ENCODE measurements at regions not wholly inside any gene's neighbourhood (a gene's known extent, or its start where the extent isn't known, plus 50 kb on each side); places are given as distances from the start of the nearest gene placed in this dataset.

DNA sequence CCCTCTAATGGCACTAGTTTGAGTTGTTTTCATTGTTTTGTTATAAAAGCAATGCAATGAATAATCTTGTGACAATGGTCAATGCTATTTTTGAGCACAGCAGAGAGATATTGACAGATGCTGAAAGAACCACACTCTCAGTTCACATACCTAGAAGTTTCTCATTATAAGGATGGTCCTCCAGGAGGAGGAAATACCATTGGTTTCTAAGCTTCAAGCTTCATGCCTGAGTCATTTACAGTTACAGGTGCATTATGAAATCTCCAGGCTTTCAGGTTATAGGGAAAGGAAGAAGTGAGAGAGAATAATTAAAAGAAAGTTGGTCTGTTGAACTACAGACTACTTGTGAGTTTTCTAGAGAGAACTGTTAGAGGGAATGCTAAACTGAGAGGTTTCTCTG, 75.3 kb downstream of the PWWP3B start:
- no TSS peak for BruUV-seq (replicated peaks)
- no peak for TF ChIP-seq CTCF (IDR thresholded peaks at IDR 0.05 in 2 of 3, conservative IDR thresholded peaks at IDR 0.05 in 1 of 3; ENCODE audit: borderline replicate concordance in 1 of 3, insufficient read depth in 1 of 3, low read depth in 2 of 3, low read length in 2 of 3)
- TF ChIP-seq SP1 (IDR thresholded peaks at IDR 0.05; ENCODE audit: low read depth) = no peak
- TF ChIP-seq MAX (IDR thresholded peaks at IDR 0.05) = no peak
- TF ChIP-seq EZH2 (IDR thresholded peaks at IDR 0.05) = no peak
- TF ChIP-seq JUND (IDR thresholded peaks at IDR 0.05) = no peak
- no peak for TF ChIP-seq RAD21 (IDR thresholded peaks at IDR 0.05; ENCODE audit: low read depth)
- no peaks in the 10 kb centered on the region for H3K9me3 ChIP-seq (ENCODE audit: control insufficient read depth in 1 of 2, insufficient read depth in 1 of 2, low read depth in 1 of 2, low read length in 2 of 2)
- no peak overlapping the region for H3K4me2 ChIP-seq (ENCODE audit: low read length)
- no peaks in the 10 kb centered on the region for H3K79me2 ChIP-seq (ENCODE audit: insufficient read depth, low read length)
- H2AFZ ChIP-seq (ENCODE audit: low read depth, low read length, poor library complexity, severe bottlenecking) = no peak overlapping the region
- H3K9me2 ChIP-seq (ENCODE audit: insufficient read depth) = no peaks in the 10 kb centered on the region
- intact Hi-C loops (cut with micrococcal nuclease) = no loop called here
- peaks cover 0 to 19% of the 10 kb centered on the region in 2 experiments; a peak in 2 of 4 replicates for H3K4me1 ChIP-seq (ENCODE audit: control insufficient read depth in 1 of 2, insufficient read depth in 2 of 2, low read length in 2 of 2)
- no peaks in the 10 kb centered on the region for H3K36me3 ChIP-seq (ENCODE audit: control insufficient read depth in 1 of 2, insufficient read depth in 2 of 2, low read length in 2 of 2)
- ChIA-PET POLR2A (no interaction called here), CTCF (no interaction called here), RAD21 (ENCODE audit: low non-redundant PET in 1 of 2, low total read pairs in 2 of 2, uncharacterized antibody in 2 of 2, unreplicated experiment in 2 of 2) (no interaction called here)
- no peak overlapping the region for H3K4me3 ChIP-seq (replicated peaks in 1 of 2; ENCODE audit: low read depth in 1 of 2, low read length in 2 of 2)
- H3K9ac ChIP-seq (ENCODE audit: low read length) = no peak overlapping the region
- H4K20me1 ChIP-seq (ENCODE audit: insufficient read depth) = no peaks in the 10 kb centered on the region
- ATAC-seq (no peak), DNase-seq (ENCODE audit: low read depth, low spot score) (no peak)
- no peaks in the 10 kb centered on the region for H3K27me3 ChIP-seq (ENCODE audit: insufficient read depth, low read length)
- H3K27ac ChIP-seq (ENCODE audit: low read depth, low read length) = no peak overlapping the region

DNA sequence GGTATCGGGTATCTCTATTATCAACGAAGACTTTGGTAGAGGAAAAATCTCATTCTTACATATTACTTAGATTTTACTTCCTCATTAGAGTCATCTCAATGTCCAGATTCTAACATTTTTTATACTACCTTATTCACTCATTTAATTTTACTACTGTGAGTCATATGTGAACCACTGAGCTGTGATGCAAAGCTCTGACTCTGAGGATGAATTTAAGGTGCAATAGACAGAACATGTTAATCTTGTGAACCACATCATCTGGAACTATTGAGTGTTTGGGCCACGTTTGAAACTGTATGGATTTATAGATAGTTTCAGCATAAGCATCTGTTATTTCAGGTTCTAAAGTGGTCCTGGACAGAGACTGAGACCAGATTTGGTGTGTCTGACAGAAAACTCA, 78.4 kb downstream of the PWWP3B start:
- ChIA-PET POLR2A (no interaction called here), CTCF (no interaction called here), RAD21 (ENCODE audit: low non-redundant PET in 1 of 2, low total read pairs in 2 of 2, uncharacterized antibody in 2 of 2, unreplicated experiment in 2 of 2) (no interaction called here)
- peak overlapping the region; percentile 17; the same call in 1 of the 2 replicates for H3K9ac ChIP-seq (ENCODE audit: low read length)
- no TSS peak for BruUV-seq (replicated peaks)
- no peaks in the 10 kb centered on the region for H3K9me2 ChIP-seq (ENCODE audit: insufficient read depth)
- H3K4me3 ChIP-seq (replicated peaks in 1 of 2; ENCODE audit: low read depth in 1 of 2, low read length in 2 of 2) = no peak overlapping the region
- H2AFZ ChIP-seq (ENCODE audit: low read depth, low read length, poor library complexity, severe bottlenecking) = peak overlapping the region; percentile 16
- peaks cover 0 to 19% of the 10 kb centered on the region in 2 experiments; a peak in 2 of 4 replicates for H3K4me1 ChIP-seq (ENCODE audit: control insufficient read depth in 1 of 2, insufficient read depth in 2 of 2, low read length in 2 of 2)
- H3K27me3 ChIP-seq (ENCODE audit: insufficient read depth, low read length) = no peaks in the 10 kb centered on the region
- intact Hi-C loops (cut with micrococcal nuclease) = no loop called here
- H3K36me3 ChIP-seq (ENCODE audit: control insufficient read depth in 1 of 2, insufficient read depth in 2 of 2, low read length in 2 of 2) = no peaks in the 10 kb centered on the region
- DNase-seq (ENCODE audit: low read depth, low spot score) (no peak), ATAC-seq (no peak)
- H3K27ac ChIP-seq (ENCODE audit: low read depth, low read length) = no peak overlapping the region
- no peaks in the 10 kb centered on the region for H4K20me1 ChIP-seq (ENCODE audit: insufficient read depth)
- H3K79me2 ChIP-seq (ENCODE audit: insufficient read depth, low read length) = no peaks in the 10 kb centered on the region
- no peaks in the 10 kb centered on the region for H3K9me3 ChIP-seq (ENCODE audit: control insufficient read depth in 1 of 2, insufficient read depth in 1 of 2, low read depth in 1 of 2, low read length in 2 of 2)
- no peak for TF ChIP-seq EGR1 (IDR thresholded peaks at IDR 0.05; ENCODE audit: low read depth)
- TF ChIP-seq EZH2phosphoT487 (IDR thresholded peaks at IDR 0.05; ENCODE audit: borderline replicate concordance) = no peak
- H3K4me2 ChIP-seq (ENCODE audit: low read length) = peak overlapping the region; percentile 61
